Activated naive CD4-positive, alpha-beta T cell treated with anti-CD3 and anti-CD28 coated beads, Interleukin-2, amount 10 ng/mL, durations not matched to agents 7 days and 5 days (primary cell): ENCODE measurements at regions not wholly inside any gene's neighbourhood (a gene's known extent, or its start where the extent isn't known, plus 50 kb on each side); places are given as distances from the start of the nearest gene placed in this dataset.

Experiments
- CTCF ChIA-PET: fragments of 350-600 bp; sonication (Branson Sonifier 250); formaldehyde crosslinking; loops from one replicate; lab custom pipeline; 2021; ENCODE audit warnings: antibody characterized with exemption; lab: Charles Lee
- DNase-seq: peaks from one replicate; pipeline ENCODE4 v3.0.0-alpha.2; 2020
- H3K27ac Mint-ChIP-seq: one replicate; pipeline ENCODE4 v1.8.0; 2021; ENCODE audit warnings: mild to moderate bottlenecking, moderate library complexity, mixed read lengths
- H3K27me3 Mint-ChIP-seq: one replicate; pipeline ENCODE4 v1.8.0; 2021; ENCODE audit warnings: mild to moderate bottlenecking, mixed read lengths
- H3K36me3 Mint-ChIP-seq: one replicate; pipeline ENCODE4 v1.8.0; 2021; ENCODE audit warnings: mixed read lengths
- H3K4me1 Mint-ChIP-seq: one replicate; pipeline ENCODE4 v1.8.0; 2021; ENCODE audit warnings: mixed read lengths
- H3K4me3 Mint-ChIP-seq: one replicate; pipeline ENCODE4 v1.8.0; 2021; ENCODE audit warnings: mild to moderate bottlenecking, moderate library complexity, mixed read lengths
- H3K9me3 Mint-ChIP-seq: one replicate; pipeline ENCODE4 v1.8.0; 2021; ENCODE audit warnings: mixed read lengths

DNA sequence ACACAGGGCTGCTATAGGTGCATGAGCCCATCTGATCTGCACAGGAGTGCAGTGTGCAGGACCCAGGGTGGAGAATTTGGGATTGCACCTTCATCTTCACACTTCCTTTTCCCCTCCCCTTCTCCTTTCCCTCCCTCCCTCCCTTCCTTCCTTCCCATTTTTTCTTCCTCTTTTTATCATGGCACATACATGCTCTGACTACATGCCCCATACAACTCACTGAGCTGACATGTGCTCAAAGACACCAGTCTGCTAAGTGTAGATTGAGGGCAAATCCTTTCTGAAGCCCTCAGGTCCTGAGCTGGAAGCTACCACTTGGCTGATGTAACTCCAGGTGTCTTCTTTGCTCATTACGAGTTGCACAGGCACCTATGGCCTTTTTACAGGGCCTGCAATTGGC, 365.3 kb upstream of the ZNF32 start:
- Mint-ChIP-seq H3K9me3 (no peaks in the 10 kb centered on the region), H3K27ac (no peak overlapping the region), H3K36me3 (no peaks in the 10 kb centered on the region), H3K4me1 (peaks cover 12% of the 10 kb centered on the region), H3K27me3 (peaks cover 16% of the 10 kb centered on the region), H3K4me3 (no peak overlapping the region)
- DNase-seq, result no peak
- CTCF ChIA-PET, result no interaction called here

DNA sequence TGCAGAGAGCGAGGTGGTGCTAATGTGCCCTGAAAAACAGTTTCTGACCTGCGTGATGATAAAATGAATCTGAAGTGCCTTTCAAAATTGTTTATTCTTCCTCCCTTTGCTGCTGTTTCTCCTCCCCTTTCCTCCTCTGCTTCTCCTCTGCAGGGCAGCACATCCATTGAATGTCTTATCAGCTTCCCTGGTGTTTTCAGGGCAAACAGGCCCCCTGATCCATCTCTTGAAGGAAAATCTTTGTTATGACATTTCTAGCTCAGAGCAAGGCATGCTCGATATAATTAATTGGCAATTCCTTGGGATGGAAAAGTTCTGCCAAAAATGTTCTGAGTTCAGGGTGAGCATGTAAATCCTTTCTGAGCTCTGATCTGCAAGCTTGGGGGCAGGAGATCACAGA, 364.2 kb upstream of the ZNF32 start:
- H3K4me1 Mint-ChIP-seq, result peaks cover 12% of the 10 kb centered on the region
- H3K36me3 Mint-ChIP-seq, result no peaks in the 10 kb centered on the region
- CTCF ChIA-PET, result no interaction called here
- H3K27ac Mint-ChIP-seq, result no peak overlapping the region
- no peaks in the 10 kb centered on the region for H3K9me3 Mint-ChIP-seq
- no peak overlapping the region for H3K4me3 Mint-ChIP-seq
- no peak for DNase-seq
- peaks cover 16% of the 10 kb centered on the region for H3K27me3 Mint-ChIP-seq

- Mint-ChIP-seq H3K27me3 (peaks cover 13% of the 10 kb centered on the region), H3K27ac (no peak overlapping the region), H3K36me3 (no peaks in the 10 kb centered on the region), H3K4me3 (no peak overlapping the region), H3K4me1 (peaks cover 12% of the 10 kb centered on the region), H3K9me3 (no peaks in the 10 kb centered on the region)
- CTCF ChIA-PET, result no interaction called here
- no peak for DNase-seq
Measured at GRCh38 chr10:44011603-44011981, 362.9 kb upstream of the ZNF32 start.

DNA sequence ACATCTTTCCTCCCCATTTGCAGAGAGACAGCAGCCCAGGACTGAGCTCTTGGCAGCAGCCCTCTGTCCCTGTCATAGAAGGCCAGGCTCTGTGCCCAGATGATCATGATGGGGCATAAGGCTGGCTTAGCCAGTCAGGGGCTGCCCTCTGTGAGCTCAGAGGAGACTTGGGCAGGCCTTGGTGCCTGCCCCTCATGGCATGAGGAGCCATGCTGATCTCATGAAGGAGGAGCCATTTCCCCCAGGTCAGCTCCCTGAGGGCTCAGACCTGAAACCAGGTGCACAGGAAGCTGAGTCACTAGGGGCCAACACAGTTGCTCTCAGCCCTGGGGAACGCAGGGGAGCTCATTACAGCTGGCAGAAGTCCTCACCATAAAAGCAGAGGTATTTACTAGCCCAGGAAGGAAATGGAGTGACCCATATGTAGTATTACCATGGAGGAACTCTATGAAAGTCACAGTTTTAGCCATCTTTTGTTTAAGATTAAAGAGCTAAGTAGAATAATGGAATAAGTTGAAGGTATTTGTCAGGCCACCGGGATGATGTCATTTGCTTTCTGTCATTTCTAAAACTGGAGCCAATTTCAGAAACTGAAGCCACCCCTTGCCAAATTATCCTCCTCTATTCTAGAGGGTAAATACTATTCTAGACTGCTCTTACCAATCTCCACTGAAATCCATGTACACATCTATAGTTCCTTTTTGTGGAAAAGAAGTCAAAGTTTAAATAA, 362.4 kb upstream of the ZNF32 start:
- Mint-ChIP-seq H3K27me3 (peaks cover 14% of the 10 kb centered on the region), H3K36me3 (no peaks in the 10 kb centered on the region), H3K27ac (no peak overlapping the region), H3K9me3 (no peaks in the 10 kb centered on the region), H3K4me3 (no peak overlapping the region), H3K4me1 (peaks cover 12% of the 10 kb centered on the region)
- CTCF ChIA-PET, result no interaction called here
- DNase-seq, result peak; percentile 41

- Mint-ChIP-seq H3K9me3 (no peaks in the 10 kb centered on the region), H3K36me3 (no peaks in the 10 kb centered on the region), H3K27me3 (peaks cover 17% of the 10 kb centered on the region), H3K4me3 (no peak overlapping the region), H3K27ac (no peak overlapping the region), H3K4me1 (peaks cover 12% of the 10 kb centered on the region)
- CTCF ChIA-PET, result no interaction called here
- no peak for DNase-seq
Measured at GRCh38 chr10:44009891-44010632, 361.4 kb upstream of the ZNF32 start.

DNA sequence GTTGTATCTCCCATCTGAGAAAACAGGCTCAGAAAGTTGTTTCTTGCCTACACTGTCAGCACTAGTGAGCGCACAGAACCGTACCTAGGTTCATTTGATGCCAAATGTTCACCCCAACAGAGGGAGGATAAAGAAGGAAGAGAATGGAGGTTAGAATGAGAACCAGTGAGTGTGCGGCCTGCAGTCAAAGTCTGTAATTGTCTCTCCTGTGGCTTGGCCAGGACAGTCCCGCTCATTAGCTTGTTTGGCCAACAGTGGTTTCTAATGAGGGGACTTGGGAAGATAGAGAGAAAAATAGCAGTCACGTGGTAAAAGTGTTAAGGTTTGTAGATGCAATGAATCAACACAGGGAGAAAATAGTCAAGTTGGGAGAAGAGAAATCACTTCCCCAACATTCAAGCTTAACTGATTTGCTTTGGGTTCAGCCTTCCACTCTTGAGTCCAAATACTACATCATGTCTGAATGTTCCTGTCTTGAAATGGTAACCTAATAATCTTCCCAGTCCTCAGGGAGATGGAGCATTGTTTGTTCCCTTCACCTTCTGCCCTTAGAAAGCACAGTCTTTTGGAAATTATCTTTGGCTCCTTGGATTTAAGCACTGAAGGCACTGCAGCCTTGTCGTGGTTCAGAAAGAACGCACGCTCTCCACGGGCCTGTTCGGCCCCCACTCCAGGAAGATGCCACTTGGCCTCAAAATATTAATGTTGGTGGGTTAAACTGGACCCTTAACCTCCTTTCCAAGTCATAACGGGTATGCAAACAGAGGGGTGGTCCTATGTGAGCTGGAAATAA, 360.4 kb upstream of the ZNF32 start:
- DNase-seq, result no peak
- H3K27me3 Mint-ChIP-seq, result peaks cover 18% of the 10 kb centered on the region
- peaks cover 12% of the 10 kb centered on the region for H3K4me1 Mint-ChIP-seq
- H3K27ac Mint-ChIP-seq, result no peak overlapping the region
- no peak overlapping the region for H3K4me3 Mint-ChIP-seq
- no peaks in the 10 kb centered on the region for H3K9me3 Mint-ChIP-seq
- H3K36me3 Mint-ChIP-seq, result no peaks in the 10 kb centered on the region
- CTCF ChIA-PET, result no interaction called here

DNA sequence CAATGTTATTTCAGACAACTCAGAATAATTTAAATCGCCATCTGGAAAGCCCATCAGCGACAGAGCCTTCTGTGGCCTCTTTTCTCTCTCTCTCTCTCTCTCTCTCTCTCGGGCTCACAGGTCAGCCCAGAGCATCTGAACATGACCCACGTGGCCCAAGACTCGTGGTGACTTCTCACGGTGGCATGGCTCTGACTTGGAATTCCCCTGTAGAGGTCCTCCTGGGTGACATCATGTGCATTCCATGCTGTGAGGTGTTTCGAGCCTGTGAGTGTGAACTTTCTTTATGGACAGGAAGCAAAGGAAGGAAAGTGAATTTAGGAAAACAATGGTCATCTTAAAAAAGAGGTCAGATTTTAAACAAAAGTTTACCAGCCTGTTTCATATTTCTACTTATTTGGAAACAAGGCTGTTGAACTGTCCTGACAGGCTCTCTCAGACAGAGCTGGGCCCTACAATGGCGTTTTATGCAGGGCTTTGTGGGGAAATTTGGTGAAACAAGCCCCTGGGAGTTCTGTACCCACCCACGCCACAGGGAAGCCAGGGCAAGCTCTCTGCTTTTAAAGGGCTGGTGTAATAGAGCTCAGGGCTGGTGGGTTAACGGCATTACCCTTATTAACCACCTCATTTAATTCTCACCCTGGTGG, 359.7 kb upstream of the ZNF32 start:
- H3K36me3 Mint-ChIP-seq, result no peaks in the 10 kb centered on the region
- no peak overlapping the region for H3K27ac Mint-ChIP-seq
- no peak overlapping the region for H3K4me3 Mint-ChIP-seq
- H3K27me3 Mint-ChIP-seq, result peaks cover 18% of the 10 kb centered on the region
- no peaks in the 10 kb centered on the region for H3K9me3 Mint-ChIP-seq
- CTCF ChIA-PET, result interaction anchor here (0.8 kb wide), 1 partner anchor 302 kb away, joined by 3 read pairs; no protein-coding TSS in a partner anchor
- no peak for DNase-seq
- H3K4me1 Mint-ChIP-seq, result peaks cover 12% of the 10 kb centered on the region

GRCh38 chr10:44006771-44007170, 358.1 kb upstream of the ZNF32 start:
- no peak for DNase-seq
- H3K36me3 Mint-ChIP-seq, result no peaks in the 10 kb centered on the region
- no peak overlapping the region for H3K27ac Mint-ChIP-seq
- CTCF ChIA-PET, result no interaction called here
- H3K27me3 Mint-ChIP-seq, result peaks cover 18% of the 10 kb centered on the region
- peaks cover 12% of the 10 kb centered on the region for H3K4me1 Mint-ChIP-seq
- H3K9me3 Mint-ChIP-seq, result no peaks in the 10 kb centered on the region
- H3K4me3 Mint-ChIP-seq, result no peak overlapping the region

- H3K36me3 Mint-ChIP-seq, result no peaks in the 10 kb centered on the region
- H3K27me3 Mint-ChIP-seq, result peaks cover 18% of the 10 kb centered on the region
- DNase-seq, result no peak
- H3K27ac Mint-ChIP-seq, result no peak overlapping the region
- H3K4me3 Mint-ChIP-seq, result no peak overlapping the region
- H3K4me1 Mint-ChIP-seq, result peaks cover 2% of the 10 kb centered on the region
- no peaks in the 10 kb centered on the region for H3K9me3 Mint-ChIP-seq
- CTCF ChIA-PET, result no interaction called here
Measured at GRCh38 chr10:44005788-44006099, 357.1 kb upstream of the ZNF32 start.

DNA sequence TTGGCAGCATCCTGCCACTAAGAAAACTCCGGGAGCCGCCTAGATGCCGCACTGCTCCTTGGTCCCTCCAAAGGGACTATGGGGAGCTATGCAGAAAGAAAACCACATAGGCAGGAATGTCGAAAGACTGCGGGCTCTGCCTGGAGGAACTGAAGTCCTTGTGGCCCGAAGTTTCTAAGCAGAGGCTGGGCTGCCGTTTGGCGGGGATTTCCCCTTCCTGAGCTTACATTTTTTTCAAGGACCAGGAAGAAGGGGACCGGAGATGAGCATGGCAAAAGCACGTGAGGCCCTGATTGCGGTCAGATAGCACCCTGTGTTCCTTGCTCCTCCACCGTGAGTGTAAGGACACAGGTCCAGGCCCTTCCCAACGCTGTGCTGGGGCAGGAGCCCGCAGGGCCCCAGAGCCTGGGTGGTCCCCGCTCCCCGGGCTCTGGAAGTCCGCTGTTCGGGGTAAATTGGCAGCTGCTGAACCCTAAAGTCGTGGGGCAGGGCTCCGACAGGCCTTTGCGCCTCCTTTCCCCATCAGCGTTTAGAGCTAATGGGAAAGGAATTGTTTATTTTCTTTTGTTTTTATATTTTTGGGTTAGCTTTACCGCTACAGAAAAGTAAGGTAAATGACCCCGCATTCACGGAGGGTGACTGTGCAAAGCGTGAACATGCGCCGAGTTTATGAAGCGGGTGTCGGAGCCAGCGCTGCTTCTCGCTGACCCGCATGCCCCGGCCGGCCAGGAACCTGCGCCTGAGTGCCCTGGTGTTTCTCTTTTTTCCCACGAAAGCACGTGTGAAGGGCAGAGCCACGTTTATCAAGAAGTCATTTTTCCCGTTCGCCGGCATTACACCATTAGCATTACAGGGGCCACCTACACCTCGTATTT, 356.5 kb upstream of the ZNF32 start:
- Mint-ChIP-seq H3K4me1 (no peaks in the 10 kb centered on the region), H3K27me3 (peaks cover 20% of the 10 kb centered on the region), H3K4me3 (no peak overlapping the region), H3K27ac (no peak overlapping the region), H3K36me3 (no peaks in the 10 kb centered on the region), H3K9me3 (no peaks in the 10 kb centered on the region)
- no peak for DNase-seq
- CTCF ChIA-PET, result no interaction called here

DNA sequence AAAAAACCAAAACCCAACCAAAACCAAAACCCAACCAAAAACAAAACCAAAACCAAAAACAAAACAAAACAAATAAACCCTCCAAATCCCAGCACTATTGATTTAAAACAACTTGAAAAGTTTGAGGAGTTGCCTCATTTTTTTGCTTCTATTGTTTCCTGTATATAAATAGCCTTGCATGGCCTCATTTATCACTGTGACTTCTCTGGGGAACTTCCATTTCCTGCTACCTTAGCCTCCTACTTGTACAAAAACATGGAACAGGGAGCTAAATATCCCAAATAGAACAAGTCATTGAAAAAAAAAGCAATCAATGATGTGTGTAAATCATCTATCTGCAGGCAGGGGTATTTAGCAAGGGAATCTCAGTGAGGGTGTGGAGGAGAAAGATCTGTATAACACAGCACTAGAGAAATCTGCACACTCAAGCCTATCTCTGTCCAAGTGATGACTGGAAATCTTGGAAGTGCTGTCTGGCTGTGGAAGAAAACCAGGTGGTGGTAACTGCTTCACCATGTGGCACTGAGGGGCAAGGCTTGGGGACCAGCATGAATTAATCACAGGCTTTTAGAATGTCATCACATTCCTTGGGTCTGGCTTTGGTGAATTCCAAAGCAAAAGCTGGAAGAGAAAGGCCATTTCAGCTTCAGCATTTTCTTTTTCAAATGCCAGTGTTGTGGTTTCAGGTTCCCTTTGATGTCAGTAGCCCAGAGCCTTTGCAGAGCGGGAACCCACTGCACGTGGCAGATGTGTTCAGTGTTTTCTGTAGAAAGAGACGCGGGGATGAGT, 349.5 kb upstream of the ZNF32 start:
- no peak for DNase-seq
- Mint-ChIP-seq H3K9me3 (peaks cover 3% of the 10 kb centered on the region), H3K27ac (no peak overlapping the region), H3K4me1 (peaks cover 4% of the 10 kb centered on the region), H3K36me3 (no peaks in the 10 kb centered on the region), H3K27me3 (peaks cover 14% of the 10 kb centered on the region), H3K4me3 (no peak overlapping the region)
- CTCF ChIA-PET, result no interaction called here

DNA sequence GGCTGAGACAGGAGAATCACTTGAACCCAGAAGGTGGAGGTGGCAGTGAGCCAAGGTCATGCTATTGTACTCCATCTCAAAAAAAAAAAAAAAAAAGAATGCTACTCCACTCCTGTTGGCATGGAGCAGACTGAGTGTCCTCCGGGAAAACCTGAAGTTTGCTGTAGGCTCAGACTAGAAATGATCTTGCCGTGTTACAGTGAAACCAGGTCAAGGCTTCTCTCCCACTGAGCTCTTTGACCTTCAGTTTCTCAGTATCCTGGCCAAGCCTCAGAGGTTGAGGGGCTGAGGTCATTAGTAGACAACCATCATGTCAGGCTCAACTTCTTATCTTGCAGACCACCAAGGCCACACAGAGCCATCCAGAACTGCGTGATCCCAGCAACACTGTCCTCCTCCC, 348.6 kb upstream of the ZNF32 start:
- Mint-ChIP-seq H3K4me3 (no peak overlapping the region), H3K36me3 (no peaks in the 10 kb centered on the region), H3K27me3 (peaks cover 14% of the 10 kb centered on the region), H3K9me3 (peaks cover 6% of the 10 kb centered on the region), H3K27ac (no peak overlapping the region), H3K4me1 (peaks cover 4% of the 10 kb centered on the region)
- DNase-seq, result no peak
- CTCF ChIA-PET, result no interaction called here

GRCh38 chr10:43994539-43994938, 345.9 kb upstream of the ZNF32 start:
- peaks cover 4% of the 10 kb centered on the region for H3K4me1 Mint-ChIP-seq
- DNase-seq, result no peak
- no peaks in the 10 kb centered on the region for H3K36me3 Mint-ChIP-seq
- peaks cover 6% of the 10 kb centered on the region for H3K27me3 Mint-ChIP-seq
- CTCF ChIA-PET, result no interaction called here
- H3K27ac Mint-ChIP-seq, result no peak overlapping the region
- peaks cover 6% of the 10 kb centered on the region for H3K9me3 Mint-ChIP-seq
- no peak overlapping the region for H3K4me3 Mint-ChIP-seq
